ENCODE measurements at regions not wholly inside any gene's neighbourhood (a gene's known extent, or its start where the extent isn't known, plus 50 kb on each side); places are given as distances from the start of the nearest gene placed in this dataset.

GRCh38 chr3:44016818-44017217 lies 224.9 kb upstream of the TOPAZ1 start:
- in situ Hi-C loops (cut with MboI; ENCODE audit: low sequenced_read_pairs, unreplicated experiment) = no loop called here
- no peak for TF ChIP-seq CTCF (IDR thresholded peaks at IDR 0.05; ENCODE audit: borderline replicate concordance, control extremely low read depth, extremely low read depth, insufficient read depth, missing control alignments)
- DNase-seq (ENCODE audit: low spot score) = no peak

DNA sequence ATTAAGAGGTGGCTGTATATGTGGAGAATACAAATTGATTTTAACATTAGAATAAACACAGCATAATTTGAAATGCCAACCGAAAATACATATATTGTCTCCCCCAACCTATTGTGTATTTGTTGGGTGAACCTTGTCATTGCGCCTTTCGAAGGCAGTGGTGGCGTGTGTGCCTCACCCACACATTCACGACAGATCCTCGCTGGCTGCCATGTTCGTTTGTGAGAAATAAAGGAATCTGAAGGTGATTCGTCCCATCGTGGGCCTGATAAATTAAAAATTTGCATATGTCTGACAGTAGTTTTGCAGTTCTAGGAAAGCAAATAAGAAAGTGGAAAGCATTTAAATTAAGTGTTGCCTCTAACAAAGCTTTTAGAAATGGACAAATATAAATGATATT lies 222.8 kb upstream of the TOPAZ1 start:
- TF ChIP-seq CTCF (IDR thresholded peaks at IDR 0.05; ENCODE audit: borderline replicate concordance, control extremely low read depth, extremely low read depth, insufficient read depth, missing control alignments) = no peak
- DNase-seq (ENCODE audit: low spot score) = no peak
- in situ Hi-C loops (cut with MboI; ENCODE audit: low sequenced_read_pairs, unreplicated experiment) = no loop called here

DNA sequence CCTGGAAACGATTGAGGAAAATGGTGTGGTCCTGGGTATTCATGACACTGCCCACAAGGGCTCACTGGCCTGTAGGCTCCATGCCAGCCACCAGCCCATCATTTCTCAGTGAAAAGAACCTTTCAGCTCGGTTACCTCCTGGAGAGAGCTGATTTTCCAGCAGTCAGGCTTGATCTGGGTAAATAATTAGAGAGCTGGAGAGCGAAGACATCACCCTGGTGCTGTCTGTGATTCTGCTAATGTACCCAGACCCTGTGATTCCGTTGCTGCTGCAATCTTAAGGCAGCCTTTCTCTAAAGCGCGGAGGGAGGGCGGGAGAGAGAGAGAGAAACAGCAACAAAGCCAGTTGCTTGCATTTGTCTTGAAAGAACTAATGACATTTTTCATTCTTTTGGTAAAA lies 221.9 kb upstream of the TOPAZ1 start:
- in situ Hi-C loops (cut with MboI; ENCODE audit: low sequenced_read_pairs, unreplicated experiment) = no loop called here
- TF ChIP-seq CTCF (IDR thresholded peaks at IDR 0.05; ENCODE audit: borderline replicate concordance, control extremely low read depth, extremely low read depth, insufficient read depth, missing control alignments) = no peak
- no peak for DNase-seq (ENCODE audit: low spot score)

- no peak for TF ChIP-seq CTCF (IDR thresholded peaks at IDR 0.05; ENCODE audit: borderline replicate concordance, control extremely low read depth, extremely low read depth, insufficient read depth, missing control alignments)
- no peak for DNase-seq (ENCODE audit: low spot score)
- in situ Hi-C loops (cut with MboI; ENCODE audit: low sequenced_read_pairs, unreplicated experiment) = no loop called here
Observed at GRCh38 chr3:44020143-44020542, 221.5 kb upstream of the TOPAZ1 start.

DNA sequence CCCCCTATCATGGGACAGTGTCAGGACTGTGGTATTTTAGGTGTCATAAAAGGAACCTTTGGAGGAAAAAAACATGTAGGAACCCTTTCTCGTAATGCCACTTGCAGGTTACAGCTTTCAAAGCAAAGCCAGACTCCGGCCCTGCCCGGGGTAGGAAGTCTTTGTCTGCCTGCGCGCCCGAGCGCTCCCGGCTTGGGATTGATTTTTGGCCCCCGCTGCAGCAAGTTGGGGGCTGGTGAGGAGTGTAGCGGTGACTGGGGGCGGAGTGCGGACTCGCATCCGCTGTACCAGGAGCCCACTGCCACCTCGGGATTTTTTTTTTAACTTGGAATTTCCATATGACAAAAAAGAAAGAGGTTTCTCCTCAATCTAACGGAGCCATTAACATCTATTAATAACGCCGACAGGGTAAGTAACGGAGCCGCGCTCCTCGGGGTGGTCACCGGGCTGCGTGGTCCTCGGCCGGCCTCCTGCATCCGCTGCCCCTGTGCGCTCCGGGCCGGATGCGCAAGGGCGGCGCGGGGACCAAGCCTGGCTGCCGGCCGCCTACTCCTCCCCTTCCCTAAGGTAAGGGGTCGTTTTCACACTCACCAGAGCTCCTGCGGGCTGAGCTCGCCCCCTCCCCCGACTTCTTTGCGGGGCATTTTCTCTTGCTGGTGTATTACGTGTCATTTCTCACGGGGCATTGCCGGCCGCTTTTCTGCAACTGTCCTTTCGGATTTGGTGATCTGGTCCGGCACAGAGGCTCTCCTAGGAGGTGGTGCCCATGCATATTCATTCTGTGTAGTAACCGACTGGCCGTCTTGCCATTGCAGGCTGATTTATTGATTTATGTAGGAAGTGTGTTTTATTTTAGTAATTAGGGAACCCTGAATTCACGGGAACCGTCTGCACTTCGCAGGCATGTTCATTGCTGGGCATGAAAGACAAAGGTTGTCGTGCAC lies 219.8 kb upstream of the TOPAZ1 start:
- DNase-seq (ENCODE audit: low spot score) = peak; percentile 58
- in situ Hi-C loops (cut with MboI; ENCODE audit: low sequenced_read_pairs, unreplicated experiment) = no loop called here
- no peak for TF ChIP-seq CTCF (IDR thresholded peaks at IDR 0.05; ENCODE audit: borderline replicate concordance, control extremely low read depth, extremely low read depth, insufficient read depth, missing control alignments)

GRCh38 chr3:44023961-44024593 lies 217.6 kb upstream of the TOPAZ1 start:
- in situ Hi-C loops (cut with MboI; ENCODE audit: low sequenced_read_pairs, unreplicated experiment) = no loop called here
- no peak for TF ChIP-seq CTCF (IDR thresholded peaks at IDR 0.05; ENCODE audit: borderline replicate concordance, control extremely low read depth, extremely low read depth, insufficient read depth, missing control alignments)

More at GRCh38 chr3:44023961-44024593, 217.6 kb upstream of the TOPAZ1 start:
- no peak for DNase-seq (ENCODE audit: low spot score)
